Prostate gland (tissue), 2 donors: ENCODE measurements at regions not wholly inside any gene's neighbourhood (a gene's known extent, or its start where the extent isn't known, plus 50 kb on each side); places are given as distances from the start of the nearest gene placed in this dataset.

Source experiments
- CTCF ChIP-seq, 4 experiments: fragments of 200-600 bp in 2 of 4; fragments of 450-650 bp in 2 of 4; sonication (generic) in 2 of 4; IDR thresholded peaks; 1 replicate in 3 of 4; 2 replicates in 1 of 4; pipeline ENCODE4 v1.5.1; 2016 to 2019; ENCODE audit warnings: antibody characterized with exemption in 4 of 4, mild to moderate bottlenecking in 2 of 4, moderate library complexity in 2 of 4
- POLR2A ChIP-seq: fragments of 450-650 bp; IDR thresholded peaks from one replicate; pipeline ENCODE4 v1.6.1; 2016; ENCODE audit warnings: antibody characterized with exemption, mild to moderate bottlenecking

GRCh38 chr16:52318302-52319009 is 228.5 kb downstream of the TOX3 start:
- TF ChIP-seq POLR2A (no peak), CTCF (IDR thresholded peaks at IDR 0.05) (no peak)
